Liver (tissue), 3 donors: ENCODE measurements at regions not wholly inside any gene's neighbourhood (a gene's known extent, or its start where the extent isn't known, plus 50 kb on each side); places are given as distances from the start of the nearest gene placed in this dataset.

ENCODE experiments used
- CTCF ChIP-seq: fragments of 150-350 bp; IDR thresholded peaks from 2 replicates; pipeline ENCODE4 v1.5.1; 2017; ENCODE audit warnings: improper control_type of control experiment, low read depth, low read length; ENCODE audit not compliant: missing input control
- EGR1 ChIP-seq, 2 donors: IDR thresholded peaks; 2 replicates each; pipeline ENCODE4 v1.6.1; 2016 to 2018; ENCODE audit warnings: antibody characterized with exemption in 2 of 2, low read depth in 2 of 2
- FOXA1 ChIP-seq: IDR thresholded peaks from 2 replicates; pipeline ENCODE4 v1.6.1; 2016; ENCODE audit warnings: antibody characterized with exemption
- GABPA ChIP-seq, 2 donors: IDR thresholded peaks in 1 of 2; conservative IDR thresholded peaks in 1 of 2; 2 replicates each; pipeline ENCODE4 v1.6.1; 2016; ENCODE audit warnings: antibody characterized with exemption in 2 of 2, mild to moderate bottlenecking in 1 of 2, moderate library complexity in 1 of 2
- HNF4A ChIP-seq, 2 donors: conservative IDR thresholded peaks; 2 replicates each; pipeline ENCODE4 v1.6.1; 2016; ENCODE audit warnings: antibody characterized with exemption in 2 of 2, mild to moderate bottlenecking in 2 of 2
- MAX ChIP-seq: IDR thresholded peaks from 2 replicates; pipeline ENCODE4 v1.6.1; 2016; ENCODE audit warnings: antibody characterized with exemption
- RAD21 ChIP-seq, 2 donors: IDR thresholded peaks; 2 replicates each; pipeline ENCODE4 v1.6.1; 2016; ENCODE audit warnings: antibody characterized with exemption in 2 of 2, mild to moderate bottlenecking in 2 of 2
- REST ChIP-seq: IDR thresholded peaks from 2 replicates; pipeline ENCODE4 v1.6.1; 2016; ENCODE audit warnings: antibody characterized with exemption, mild to moderate bottlenecking
- RXRA ChIP-seq, 2 donors: IDR thresholded peaks; 2 replicates each; pipeline ENCODE4 v1.6.1; 2017 to 2018; ENCODE audit warnings: antibody characterized with exemption in 2 of 2, mild to moderate bottlenecking in 1 of 2
- SP1 ChIP-seq: IDR thresholded peaks from 2 replicates; pipeline ENCODE4 v1.6.1; 2018; ENCODE audit warnings: antibody characterized with exemption, mild to moderate bottlenecking
- TAF1 ChIP-seq: conservative IDR thresholded peaks from 2 replicates; pipeline ENCODE4 v1.6.1; 2016; ENCODE audit warnings: antibody characterized with exemption, mild to moderate bottlenecking
- YY1 ChIP-seq: IDR thresholded peaks from 2 replicates; pipeline ENCODE4 v1.6.1; 2016; ENCODE audit warnings: antibody characterized with exemption, mild to moderate bottlenecking
- ZBTB33 ChIP-seq: IDR thresholded peaks from 2 replicates; pipeline ENCODE4 v1.6.1; 2016; ENCODE audit warnings: antibody characterized with exemption
- donor health status: healthy.
- donor health status: healthy.

- TF ChIP-seq CTCF (no peak), FOXA1 (no peak), TAF1 (no peak), YY1 (no peak), REST (no peak), RAD21 (IDR thresholded peaks at IDR 0.05) (no peak), SP1 (no peak), RXRA (IDR thresholded peaks at IDR 0.05) (no peak), GABPA (IDR thresholded peaks at IDR 0.05 in 1 of 2, conservative IDR thresholded peaks at IDR 0.05 in 1 of 2) (no peak), MAX (no peak), ZBTB33 (no peak), EGR1 (IDR thresholded peaks at IDR 0.05; ENCODE audit: low read depth in 2 of 2) (no peak), HNF4A (conservative IDR thresholded peaks at IDR 0.05) (no peak)
Observed at GRCh38 chr5:133890314-133890713, 78.1 kb downstream of the C5orf15 start.
